ENCODE measurements at regions not wholly inside any gene's neighbourhood (a gene's known extent, or its start where the extent isn't known, plus 50 kb on each side); places are given as distances from the start of the nearest gene placed in this dataset.

DNA sequence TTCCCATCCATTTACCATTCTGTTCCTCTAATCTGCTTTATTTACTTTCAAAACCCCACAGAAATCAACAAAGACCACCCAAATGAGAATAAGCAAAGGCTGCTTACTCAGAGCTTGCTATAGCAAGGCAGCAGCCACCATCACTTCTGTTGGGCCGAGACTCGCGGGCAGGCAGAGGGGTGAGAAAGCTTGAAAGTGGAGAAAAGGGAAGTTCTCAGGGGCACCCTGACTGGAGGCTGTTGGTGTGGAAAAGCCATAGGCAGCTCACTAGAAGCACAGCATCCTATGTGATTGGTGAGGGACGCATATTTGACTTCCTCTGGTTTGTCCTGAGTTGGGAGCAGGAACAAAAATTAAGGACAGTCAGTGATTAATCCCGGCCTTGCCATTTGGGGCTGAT, 269.7 kb upstream of the THSD7B start:
- TF ChIP-seq, protein P1, sequence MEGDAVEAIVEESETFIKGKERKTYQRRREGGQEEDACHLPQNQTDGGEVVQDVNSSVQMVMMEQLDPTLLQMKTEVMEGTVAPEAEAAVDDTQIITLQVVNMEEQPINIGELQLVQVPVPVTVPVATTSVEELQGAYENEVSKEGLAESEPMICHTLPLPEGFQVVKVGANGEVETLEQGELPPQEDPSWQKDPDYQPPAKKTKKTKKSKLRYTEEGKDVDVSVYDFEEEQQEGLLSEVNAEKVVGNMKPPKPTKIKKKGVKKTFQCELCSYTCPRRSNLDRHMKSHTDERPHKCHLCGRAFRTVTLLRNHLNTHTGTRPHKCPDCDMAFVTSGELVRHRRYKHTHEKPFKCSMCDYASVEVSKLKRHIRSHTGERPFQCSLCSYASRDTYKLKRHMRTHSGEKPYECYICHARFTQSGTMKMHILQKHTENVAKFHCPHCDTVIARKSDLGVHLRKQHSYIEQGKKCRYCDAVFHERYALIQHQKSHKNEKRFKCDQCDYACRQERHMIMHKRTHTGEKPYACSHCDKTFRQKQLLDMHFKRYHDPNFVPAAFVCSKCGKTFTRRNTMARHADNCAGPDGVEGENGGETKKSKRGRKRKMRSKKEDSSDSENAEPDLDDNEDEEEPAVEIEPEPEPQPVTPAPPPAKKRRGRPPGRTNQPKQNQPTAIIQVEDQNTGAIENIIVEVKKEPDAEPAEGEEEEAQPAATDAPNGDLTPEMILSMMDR (conservative IDR thresholded peaks at IDR 0.05), result no peak
- TF ChIP-seq EZH2 (IDR thresholded peaks at IDR 0.05; ENCODE audit: low read depth), result no peak
